NCI-H2171 treated with DMSO at 0.1 percent for 48 hours (cell line): ENCODE measurements at regions not wholly inside any gene's neighbourhood (a gene's known extent, or its start where the extent isn't known, plus 50 kb on each side); places are given as distances from the start of the nearest gene placed in this dataset.
A peak's percentile ranks its signal among the peaks of the same experiment; 100 is the strongest.

Experiments used
- DNase-seq: peaks from one replicate; lab custom pipeline; 2025; lab: John Stamatoyannopoulos, UW

- no peak for DNase-seq
Measured at GRCh38 chr10:131735577-131735976, 165.2 kb upstream of the PPP2R2D start.

- DNase-seq, result no peak
Measured at GRCh38 chr10:131736321-131736980, 164.4 kb upstream of the PPP2R2D start.

- DNase-seq, result no peak
Measured at GRCh38 chr10:131737543-131738395, 163.0 kb upstream of the PPP2R2D start.

GRCh38 chr10:131738396-131738735, 162.4 kb upstream of the PPP2R2D start:
- DNase-seq, result no peak

- no peak for DNase-seq
Measured at GRCh38 chr10:131739206-131739605, 161.6 kb upstream of the PPP2R2D start.

- no peak for DNase-seq
Measured at GRCh38 chr10:131742500-131742951, 158.3 kb upstream of the PPP2R2D start.

- no peak for DNase-seq
Measured at GRCh38 chr10:131743190-131744151, 157.3 kb upstream of the PPP2R2D start.

GRCh38 chr10:131744346-131744745, 156.5 kb upstream of the PPP2R2D start:
- DNase-seq, result no peak

- no peak for DNase-seq
Measured at GRCh38 chr10:131745591-131745990, 155.2 kb upstream of the PPP2R2D start.

- no peak for DNase-seq
Measured at GRCh38 chr10:131746241-131746711, 154.5 kb upstream of the PPP2R2D start.

GRCh38 chr10:131746785-131747184, 154.0 kb upstream of the PPP2R2D start:
- no peak for DNase-seq

GRCh38 chr10:131747251-131747650, 153.6 kb upstream of the PPP2R2D start:
- DNase-seq, result no peak

GRCh38 chr10:131747791-131748190, 153.0 kb upstream of the PPP2R2D start:
- no peak for DNase-seq

GRCh38 chr10:131748191-131748590, 152.6 kb upstream of the PPP2R2D start:
- no peak for DNase-seq

- no peak for DNase-seq
Measured at GRCh38 chr10:131748831-131749766, 151.7 kb upstream of the PPP2R2D start.

GRCh38 chr10:131749767-131750142, 151.1 kb upstream of the PPP2R2D start:
- peak; percentile 4 for DNase-seq

- no peak for DNase-seq
Measured at GRCh38 chr10:131750171-131750895, 150.5 kb upstream of the PPP2R2D start.

GRCh38 chr10:131750973-131751826, 149.6 kb upstream of the PPP2R2D start:
- DNase-seq, result no peak
